ENCODE measurements at regions not wholly inside any gene's neighbourhood (a gene's known extent, or its start where the extent isn't known, plus 50 kb on each side); places are given as distances from the start of the nearest gene placed in this dataset.

- H3K18ac ChIP-seq (ENCODE audit: extremely low read depth, low read length) = no peak overlapping the region
- no peak overlapping the region for H3K4ac ChIP-seq (replicated peaks; ENCODE audit: insufficient read length, low read depth, low read length)
- H4K91ac ChIP-seq (replicated peaks; ENCODE audit: insufficient read length, low read length) = no peak overlapping the region
- H2BK120ac ChIP-seq (replicated peaks; ENCODE audit: low read depth, low read length) = no peak overlapping the region
- no peaks in the 10 kb centered on the region; the same call in 1 of the 2 replicates for H3K79me1 ChIP-seq (ENCODE audit: low read depth, low read length)
- H2BK5ac ChIP-seq (ENCODE audit: low read depth, low read length) = no peak overlapping the region
- FAIRE-seq (no peak), DNase-seq (ENCODE audit: low read depth in 1 of 2, low spot score in 2 of 2) (no peak)
- CTCF ChIA-PET (ENCODE audit: partially characterized antibody) = interaction anchor here (0.7 to 1.9 kb wide), 3 partner anchors 13 to 306 kb away, joined by 3 to 5 read pairs (median 4); no protein-coding TSS in a partner anchor
- H3K4me1 ChIP-seq (replicated peaks in 1 of 4; ENCODE audit: control insufficient read depth in 3 of 4, insufficient read depth in 4 of 4, low read length in 3 of 4) = peaks cover 0 to 6% (median under 1%) of the 10 kb centered on the region in 4 experiments; a peak in 2 of 7 replicates
- no peak overlapping the region for H3K23ac ChIP-seq (ENCODE audit: insufficient read length)
- H2AFZ ChIP-seq (ENCODE audit: low read length) = no peak overlapping the region
- WGBS, 2 experiments (ENCODE audit: extremely low coverage in 1 of 2, insufficient coverage in 1 of 2, insufficient read length in 1 of 2, insufficient replicate concordance in 2 of 2, low coverage in 1 of 2, low lambda C conversion rate in 2 of 2, missing lambda C conversion rate in 1 of 2) = 92% methylated on average over 9 of the region's 9 CpGs; no CpG with 5 or more reads in 1 of the 2 experiments
- H3K9ac ChIP-seq (replicated peaks in 1 of 4; ENCODE audit: extremely low read depth in 1 of 4, low read depth in 3 of 4, low read length in 3 of 4) = no peak overlapping the region
- no peak overlapping the region for H3K56ac ChIP-seq (replicated peaks; ENCODE audit: insufficient read length, low read depth, low read length)
- POLR2A ChIA-PET (ENCODE audit: partially characterized antibody) = no interaction called here
- peak overlapping the region; percentile 30; the same call in 1 of the 2 replicates for H4K8ac ChIP-seq (ENCODE audit: extremely low read depth, insufficient read depth, low read length)
- no peak overlapping the region; the same call in 1 of the 2 replicates for H2AK5ac ChIP-seq (ENCODE audit: low read depth, low read length)
- H3K23me2 ChIP-seq (ENCODE audit: low read depth, low read length) = no peaks in the 10 kb centered on the region
- H3K79me2 ChIP-seq (ENCODE audit: control insufficient read depth in 1 of 2, insufficient read depth in 2 of 2, low read length in 2 of 2) = no peaks in the 10 kb centered on the region
- no peak overlapping the region for H3K27ac ChIP-seq (ENCODE audit: low read depth, low read length)
- no peak overlapping the region; the same call in 1 of the 2 replicates for H2BK15ac ChIP-seq (ENCODE audit: low read length)
- no peaks in the 10 kb centered on the region for H3K27me3 ChIP-seq (replicated peaks in 1 of 4; ENCODE audit: control insufficient read depth in 3 of 4, extremely low read depth in 1 of 4, insufficient read depth in 3 of 4, low read length in 3 of 4)
- no peak for TF ChIP-seq NRF1 (IDR thresholded peaks at IDR 0.05; ENCODE audit: low read depth, low read length)
- no peak overlapping the region for H3K4me3 ChIP-seq (ENCODE audit: extremely low read depth in 1 of 4, insufficient read depth in 2 of 4, low read depth in 3 of 4, low read length in 4 of 4)
- no peaks in the 10 kb centered on the region for H4K20me1 ChIP-seq (replicated peaks in 1 of 2; ENCODE audit: control insufficient read depth in 1 of 2, insufficient read depth in 2 of 2, low read length in 2 of 2)
- peaks cover 0 to 3% of the 10 kb centered on the region in 2 experiments; a peak in 2 of 4 replicates for H3K9me3 ChIP-seq (ENCODE audit: insufficient read depth in 2 of 2, low read depth in 1 of 2, low read length in 1 of 2)
- no peak overlapping the region for H3K4me2 ChIP-seq (ENCODE audit: insufficient read depth in 1 of 2, low read depth in 2 of 2, low read length in 2 of 2)
- H2BK20ac ChIP-seq (ENCODE audit: low read length) = 0 out of 2 replicates have a peak overlapping the region, but pooled peaks have one; percentile 32
- H4K5ac ChIP-seq (ENCODE audit: insufficient read length, low read depth, low read length) = no peak overlapping the region
- no peak overlapping the region; the same call in 1 of the 2 replicates for H2BK12ac ChIP-seq (ENCODE audit: low read depth, low read length)
- H3K36me3 ChIP-seq (ENCODE audit: control insufficient read depth in 2 of 4, insufficient read depth in 4 of 4, low read length in 3 of 4) = no peaks in the 10 kb centered on the region; a peak in 1 of 8 replicates
- no peak overlapping the region for H3K14ac ChIP-seq (ENCODE audit: insufficient read length)
Observed at GRCh38 chr5:3059488-3059887, 308.0 kb upstream of the IRX2 start.
